ENCODE measurements at regions not wholly inside any gene's neighbourhood (a gene's known extent, or its start where the extent isn't known, plus 50 kb on each side); places are given as distances from the start of the nearest gene placed in this dataset.
A peak's percentile ranks its signal among the peaks of the same experiment; 100 is the strongest.
"Not testable (repeated sequence)": the region's sequence is repeated elsewhere in the genome, so short reads cannot be mapped to it uniquely, and the experiment has no call there.

DNA sequence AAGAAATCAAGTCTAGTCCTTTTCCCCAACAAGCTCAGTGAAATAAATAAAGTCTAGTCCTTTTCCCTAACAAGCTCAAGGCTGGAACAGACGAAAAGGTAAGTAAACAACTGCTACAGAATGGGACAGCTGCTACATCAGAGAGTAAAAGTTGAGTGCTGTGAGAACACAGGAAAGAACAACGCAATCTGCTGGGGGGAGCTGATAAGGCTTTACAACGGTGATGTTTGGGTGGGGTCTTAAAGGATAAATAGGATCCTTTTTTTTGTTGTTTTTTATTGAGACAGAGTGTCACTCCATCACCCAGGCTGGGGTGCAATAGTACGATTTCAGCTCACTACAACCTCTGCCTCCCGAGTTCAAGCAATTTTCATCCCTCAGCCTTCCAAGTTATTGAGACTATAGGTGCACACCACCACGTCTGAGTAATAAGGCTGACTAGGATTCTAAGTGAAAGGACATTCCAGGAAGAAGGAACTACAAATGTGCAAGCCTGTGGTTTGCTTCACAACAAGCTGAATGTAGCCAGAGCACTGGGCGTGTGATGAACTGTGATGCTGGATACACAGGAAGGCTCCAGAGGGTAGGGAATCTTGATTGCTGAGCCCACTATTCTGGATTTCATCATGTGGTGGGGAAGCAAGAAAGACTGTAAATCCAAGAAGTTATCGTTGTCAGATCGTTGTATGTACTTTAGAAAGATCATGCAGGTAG is 54.7 kb upstream of the KCTD7 start:
- not testable (repeated sequence) for DNase-seq; H3K9me3 Mint-ChIP-seq (ENCODE audit: insufficient read depth); H3K27ac Mint-ChIP-seq; ATAC-seq; H3K27me3 Mint-ChIP-seq (ENCODE audit: low read depth); H3K4me3 Mint-ChIP-seq
- peaks cover 41% of the 10 kb centered on the region for H3K4me1 Mint-ChIP-seq (ENCODE audit: low read depth)
- H3K36me3 Mint-ChIP-seq (ENCODE audit: low read depth), result peaks cover 66% of the 10 kb centered on the region
- ChIA-PET CTCF (interaction anchor here (0.8 kb wide), 1 partner anchor 58 kb away, joined by 3 read pairs; no protein-coding TSS in a partner anchor), POLR2A (interaction anchor here (0.9 kb wide), 1 partner anchor 16 kb away, joined by 3 read pairs; no protein-coding TSS in a partner anchor)

GRCh38 chr7:66574768-66575167 is 53.9 kb upstream of the KCTD7 start:
- CTCF ChIA-PET, result interaction anchor here (0.8 kb wide), 1 partner anchor 57 kb away, joined by 3 read pairs; no protein-coding TSS in a partner anchor
- not testable (repeated sequence) for H3K4me3 Mint-ChIP-seq

DNA sequence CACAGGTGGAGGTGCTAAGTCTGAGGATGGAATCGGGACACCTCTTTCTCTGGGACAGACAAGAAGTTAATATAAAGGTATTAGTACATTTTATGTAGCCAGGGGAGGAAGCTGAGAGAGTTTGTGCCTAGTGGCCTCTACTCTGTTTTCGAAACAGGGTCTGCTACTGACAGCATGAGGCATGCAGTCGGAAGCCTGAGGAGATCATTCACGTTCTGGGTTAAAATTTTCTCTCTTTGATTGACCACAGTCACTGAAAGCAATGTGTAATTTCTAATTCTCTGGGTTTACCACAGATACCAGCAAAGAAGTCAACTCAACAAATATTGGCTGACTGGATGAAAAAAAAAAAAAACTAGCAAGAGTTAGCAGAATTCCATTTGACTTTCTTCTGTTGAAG is 53.3 kb upstream of the KCTD7 start:
- Mint-ChIP-seq H3K27me3 (ENCODE audit: low read depth) (no peaks in the 10 kb centered on the region), H3K27ac (no peak overlapping the region), H3K36me3 (ENCODE audit: low read depth) (peaks cover 61% of the 10 kb centered on the region), H3K9me3 (ENCODE audit: insufficient read depth) (no peaks in the 10 kb centered on the region), H3K4me3 (no peak overlapping the region), H3K4me1 (ENCODE audit: low read depth) (peaks cover 43% of the 10 kb centered on the region)
- no peak for DNase-seq
- peak; percentile 51 for ATAC-seq
- POLR2A ChIA-PET, result no interaction called here
- CTCF ChIA-PET, result no interaction called here

More at GRCh38 chr7:66574768-66575167, 53.9 kb upstream of the KCTD7 start:
- not testable (repeated sequence) for H3K27me3 Mint-ChIP-seq (ENCODE audit: low read depth); H3K27ac Mint-ChIP-seq; ATAC-seq; DNase-seq; H3K9me3 Mint-ChIP-seq (ENCODE audit: insufficient read depth)
- H3K36me3 Mint-ChIP-seq (ENCODE audit: low read depth), result peaks cover 64% of the 10 kb centered on the region
- POLR2A ChIA-PET, result interaction anchor here (0.9 kb wide), 1 partner anchor 17 kb away, joined by 3 read pairs; no protein-coding TSS in a partner anchor
- peaks cover 43% of the 10 kb centered on the region for H3K4me1 Mint-ChIP-seq (ENCODE audit: low read depth)

- Mint-ChIP-seq H3K9me3 (ENCODE audit: insufficient read depth) (no peaks in the 10 kb centered on the region), H3K27me3 (ENCODE audit: low read depth) (no peaks in the 10 kb centered on the region), H3K27ac (no peak overlapping the region), H3K4me3 (no peak overlapping the region), H3K4me1 (ENCODE audit: low read depth) (peaks cover 43% of the 10 kb centered on the region), H3K36me3 (ENCODE audit: low read depth) (peaks cover 53% of the 10 kb centered on the region)
- POLR2A ChIA-PET, result no interaction called here
- DNase-seq (no peak), ATAC-seq (no peak)
- CTCF ChIA-PET, result interaction anchor here (0.5 to 1.5 kb wide), 2 partner anchors 19 to 83 kb away, joined by 3 read pairs; no protein-coding TSS in a partner anchor
These were observed 52.0 kb upstream of the KCTD7 start for GRCh38 chr7:66576646-66577045.

Measured in activated CD8-positive, alpha-beta T cell treated with anti-CD3 and anti-CD28 coated beads, Interleukin-2, amount 10 ng/mL, durations not matched to agents 7 days and 5 days (primary cell).